ENCODE measurements at regions not wholly inside any gene's neighbourhood (a gene's known extent, or its start where the extent isn't known, plus 50 kb on each side); places are given as distances from the start of the nearest gene placed in this dataset.

GRCh38 chr4:62948108-62948507, 1461.1 kb downstream of the TECRL start:
- TF ChIP-seq, protein P1, sequence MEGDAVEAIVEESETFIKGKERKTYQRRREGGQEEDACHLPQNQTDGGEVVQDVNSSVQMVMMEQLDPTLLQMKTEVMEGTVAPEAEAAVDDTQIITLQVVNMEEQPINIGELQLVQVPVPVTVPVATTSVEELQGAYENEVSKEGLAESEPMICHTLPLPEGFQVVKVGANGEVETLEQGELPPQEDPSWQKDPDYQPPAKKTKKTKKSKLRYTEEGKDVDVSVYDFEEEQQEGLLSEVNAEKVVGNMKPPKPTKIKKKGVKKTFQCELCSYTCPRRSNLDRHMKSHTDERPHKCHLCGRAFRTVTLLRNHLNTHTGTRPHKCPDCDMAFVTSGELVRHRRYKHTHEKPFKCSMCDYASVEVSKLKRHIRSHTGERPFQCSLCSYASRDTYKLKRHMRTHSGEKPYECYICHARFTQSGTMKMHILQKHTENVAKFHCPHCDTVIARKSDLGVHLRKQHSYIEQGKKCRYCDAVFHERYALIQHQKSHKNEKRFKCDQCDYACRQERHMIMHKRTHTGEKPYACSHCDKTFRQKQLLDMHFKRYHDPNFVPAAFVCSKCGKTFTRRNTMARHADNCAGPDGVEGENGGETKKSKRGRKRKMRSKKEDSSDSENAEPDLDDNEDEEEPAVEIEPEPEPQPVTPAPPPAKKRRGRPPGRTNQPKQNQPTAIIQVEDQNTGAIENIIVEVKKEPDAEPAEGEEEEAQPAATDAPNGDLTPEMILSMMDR (conservative IDR thresholded peaks at IDR 0.05; ENCODE audit: low read depth in 2 of 2) = no peak
- TF ChIP-seq POLR2AphosphoS5 (IDR thresholded peaks at IDR 0.05; ENCODE audit: low read depth) (no peak), EZH2 (IDR thresholded peaks at IDR 0.05; ENCODE audit: low read depth, unreplicated experiment) (no peak), CREB1 (CRISPR knock-in tag; IDR thresholded peaks at IDR 0.05; ENCODE audit: low read depth) (no peak), EZH2phosphoT487 (IDR thresholded peaks at IDR 0.05; ENCODE audit: unreplicated experiment) (no peak), JUNB (IDR thresholded peaks at IDR 0.05; ENCODE audit: unreplicated experiment) (no peak), STAT1 (IDR thresholded peaks at IDR 0.05; ENCODE audit: unreplicated experiment) (no peak)
- TF ChIP-seq, protein P2, sequence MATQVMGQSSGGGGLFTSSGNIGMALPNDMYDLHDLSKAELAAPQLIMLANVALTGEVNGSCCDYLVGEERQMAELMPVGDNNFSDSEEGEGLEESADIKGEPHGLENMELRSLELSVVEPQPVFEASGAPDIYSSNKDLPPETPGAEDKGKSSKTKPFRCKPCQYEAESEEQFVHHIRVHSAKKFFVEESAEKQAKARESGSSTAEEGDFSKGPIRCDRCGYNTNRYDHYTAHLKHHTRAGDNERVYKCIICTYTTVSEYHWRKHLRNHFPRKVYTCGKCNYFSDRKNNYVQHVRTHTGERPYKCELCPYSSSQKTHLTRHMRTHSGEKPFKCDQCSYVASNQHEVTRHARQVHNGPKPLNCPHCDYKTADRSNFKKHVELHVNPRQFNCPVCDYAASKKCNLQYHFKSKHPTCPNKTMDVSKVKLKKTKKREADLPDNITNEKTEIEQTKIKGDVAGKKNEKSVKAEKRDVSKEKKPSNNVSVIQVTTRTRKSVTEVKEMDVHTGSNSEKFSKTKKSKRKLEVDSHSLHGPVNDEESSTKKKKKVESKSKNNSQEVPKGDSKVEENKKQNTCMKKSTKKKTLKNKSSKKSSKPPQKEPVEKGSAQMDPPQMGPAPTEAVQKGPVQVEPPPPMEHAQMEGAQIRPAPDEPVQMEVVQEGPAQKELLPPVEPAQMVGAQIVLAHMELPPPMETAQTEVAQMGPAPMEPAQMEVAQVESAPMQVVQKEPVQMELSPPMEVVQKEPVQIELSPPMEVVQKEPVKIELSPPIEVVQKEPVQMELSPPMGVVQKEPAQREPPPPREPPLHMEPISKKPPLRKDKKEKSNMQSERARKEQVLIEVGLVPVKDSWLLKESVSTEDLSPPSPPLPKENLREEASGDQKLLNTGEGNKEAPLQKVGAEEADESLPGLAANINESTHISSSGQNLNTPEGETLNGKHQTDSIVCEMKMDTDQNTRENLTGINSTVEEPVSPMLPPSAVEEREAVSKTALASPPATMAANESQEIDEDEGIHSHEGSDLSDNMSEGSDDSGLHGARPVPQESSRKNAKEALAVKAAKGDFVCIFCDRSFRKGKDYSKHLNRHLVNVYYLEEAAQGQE (IDR thresholded peaks at IDR 0.05; ENCODE audit: unreplicated experiment) = no peak
- TF ChIP-seq, protein P3, sequence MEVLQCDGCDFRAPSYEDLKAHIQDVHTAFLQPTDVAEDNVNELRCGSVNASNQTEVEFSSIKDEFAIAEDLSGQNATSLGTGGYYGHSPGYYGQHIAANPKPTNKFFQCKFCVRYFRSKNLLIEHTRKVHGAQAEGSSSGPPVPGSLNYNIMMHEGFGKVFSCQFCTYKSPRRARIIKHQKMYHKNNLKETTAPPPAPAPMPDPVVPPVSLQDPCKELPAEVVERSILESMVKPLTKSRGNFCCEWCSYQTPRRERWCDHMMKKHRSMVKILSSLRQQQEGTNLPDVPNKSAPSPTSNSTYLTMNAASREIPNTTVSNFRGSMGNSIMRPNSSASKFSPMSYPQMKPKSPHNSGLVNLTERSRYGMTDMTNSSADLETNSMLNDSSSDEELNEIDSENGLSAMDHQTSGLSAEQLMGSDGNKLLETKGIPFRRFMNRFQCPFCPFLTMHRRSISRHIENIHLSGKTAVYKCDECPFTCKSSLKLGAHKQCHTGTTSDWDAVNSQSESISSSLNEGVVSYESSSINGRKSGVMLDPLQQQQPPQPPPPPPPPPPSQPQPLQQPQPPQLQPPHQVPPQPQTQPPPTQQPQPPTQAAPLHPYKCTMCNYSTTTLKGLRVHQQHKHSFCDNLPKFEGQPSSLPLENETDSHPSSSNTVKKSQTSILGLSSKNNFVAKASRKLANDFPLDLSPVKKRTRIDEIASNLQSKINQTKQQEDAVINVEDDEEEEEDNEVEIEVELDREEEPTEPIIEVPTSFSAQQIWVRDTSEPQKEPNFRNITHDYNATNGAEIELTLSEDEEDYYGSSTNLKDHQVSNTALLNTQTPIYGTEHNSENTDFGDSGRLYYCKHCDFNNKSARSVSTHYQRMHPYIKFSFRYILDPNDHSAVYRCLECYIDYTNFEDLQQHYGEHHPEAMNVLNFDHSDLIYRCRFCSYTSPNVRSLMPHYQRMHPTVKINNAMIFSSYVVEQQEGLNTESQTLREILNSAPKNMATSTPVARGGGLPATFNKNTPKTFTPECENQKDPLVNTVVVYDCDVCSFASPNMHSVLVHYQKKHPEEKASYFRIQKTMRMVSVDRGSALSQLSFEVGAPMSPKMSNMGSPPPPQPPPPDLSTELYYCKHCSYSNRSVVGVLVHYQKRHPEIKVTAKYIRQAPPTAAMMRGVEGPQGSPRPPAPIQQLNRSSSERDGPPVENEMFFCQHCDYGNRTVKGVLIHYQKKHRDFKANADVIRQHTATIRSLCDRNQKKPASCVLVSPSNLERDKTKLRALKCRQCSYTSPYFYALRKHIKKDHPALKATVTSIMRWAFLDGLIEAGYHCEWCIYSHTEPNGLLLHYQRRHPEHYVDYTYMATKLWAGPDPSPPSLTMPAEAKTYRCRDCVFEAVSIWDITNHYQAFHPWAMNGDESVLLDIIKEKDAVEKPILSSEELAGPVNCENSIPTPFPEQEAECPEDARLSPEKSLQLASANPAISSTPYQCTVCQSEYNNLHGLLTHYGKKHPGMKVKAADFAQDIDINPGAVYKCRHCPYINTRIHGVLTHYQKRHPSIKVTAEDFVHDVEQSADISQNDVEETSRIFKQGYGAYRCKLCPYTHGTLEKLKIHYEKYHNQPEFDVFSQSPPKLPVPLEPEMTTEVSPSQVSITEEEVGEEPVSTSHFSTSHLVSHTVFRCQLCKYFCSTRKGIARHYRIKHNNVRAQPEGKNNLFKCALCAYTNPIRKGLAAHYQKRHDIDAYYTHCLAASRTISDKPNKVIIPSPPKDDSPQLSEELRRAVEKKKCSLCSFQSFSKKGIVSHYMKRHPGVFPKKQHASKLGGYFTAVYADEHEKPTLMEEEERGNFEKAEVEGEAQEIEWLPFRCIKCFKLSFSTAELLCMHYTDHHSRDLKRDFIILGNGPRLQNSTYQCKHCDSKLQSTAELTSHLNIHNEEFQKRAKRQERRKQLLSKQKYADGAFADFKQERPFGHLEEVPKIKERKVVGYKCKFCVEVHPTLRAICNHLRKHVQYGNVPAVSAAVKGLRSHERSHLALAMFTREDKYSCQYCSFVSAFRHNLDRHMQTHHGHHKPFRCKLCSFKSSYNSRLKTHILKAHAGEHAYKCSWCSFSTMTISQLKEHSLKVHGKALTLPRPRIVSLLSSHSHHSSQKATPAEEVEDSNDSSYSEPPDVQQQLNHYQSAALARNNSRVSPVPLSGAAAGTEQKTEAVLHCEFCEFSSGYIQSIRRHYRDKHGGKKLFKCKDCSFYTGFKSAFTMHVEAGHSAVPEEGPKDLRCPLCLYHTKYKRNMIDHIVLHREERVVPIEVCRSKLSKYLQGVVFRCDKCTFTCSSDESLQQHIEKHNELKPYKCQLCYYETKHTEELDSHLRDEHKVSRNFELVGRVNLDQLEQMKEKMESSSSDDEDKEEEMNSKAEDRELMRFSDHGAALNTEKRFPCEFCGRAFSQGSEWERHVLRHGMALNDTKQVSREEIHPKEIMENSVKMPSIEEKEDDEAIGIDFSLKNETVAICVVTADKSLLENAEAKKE (CRISPR knock-in tag; IDR thresholded peaks at IDR 0.05) = no peak
